Immature natural killer cell (primary cell): ENCODE measurements at regions not wholly inside any gene's neighbourhood (a gene's known extent, or its start where the extent isn't known, plus 50 kb on each side); places are given as distances from the start of the nearest gene placed in this dataset.
"Not testable (repeated sequence)": the region's sequence is repeated elsewhere in the genome, so short reads cannot be mapped to it uniquely, and the experiment has no call there.

ENCODE experiments used
- DNase-seq, 3 donors: peaks; one replicate each; pipeline ENCODE4 v3.0.0; 2022; ENCODE audit warnings: mixed read lengths in 1 of 3
- H3K27ac Mint-ChIP-seq, 6 donors: one replicate each; pipeline ENCODE4 v1.8.0; 2020; ENCODE audit warnings: mixed read lengths in 6 of 6, mild to moderate bottlenecking in 5 of 6, inconsistent platforms in 4 of 6, moderate library complexity in 3 of 6
- H3K27me3 Mint-ChIP-seq, 3 donors: one replicate each; pipeline ENCODE4 v1.8.0; 2020 to 2021; ENCODE audit warnings: low read depth in 3 of 3, mild to moderate bottlenecking in 3 of 3, mixed read lengths in 3 of 3, moderate library complexity in 3 of 3, inconsistent platforms in 1 of 3
- H3K36me3 Mint-ChIP-seq, 3 donors: one replicate each; pipeline ENCODE4 v1.8.0; 2020; ENCODE audit warnings: mixed read lengths in 3 of 3, inconsistent platforms in 2 of 3, mild to moderate bottlenecking in 2 of 3
- H3K4me1 Mint-ChIP-seq, 2 donors: one replicate each; pipeline ENCODE4 v1.8.0; 2020; ENCODE audit warnings: inconsistent platforms in 2 of 2, mild to moderate bottlenecking in 2 of 2, mixed read lengths in 2 of 2, moderate library complexity in 1 of 2
- H3K4me3 Mint-ChIP-seq, 5 donors: one replicate each; pipeline ENCODE4 v1.8.0; 2020; ENCODE audit warnings: mild to moderate bottlenecking in 5 of 5, mixed read lengths in 5 of 5, inconsistent platforms in 3 of 5, moderate library complexity in 3 of 5
- H3K9me3 Mint-ChIP-seq, 6 donors: one replicate each; pipeline ENCODE4 v1.8.0; 2020; ENCODE audit warnings: mild to moderate bottlenecking in 6 of 6, mixed read lengths in 6 of 6, inconsistent platforms in 4 of 6, moderate library complexity in 3 of 6

GRCh38 chr13:30520571-30520970 is 54.8 kb upstream of the HMGB1 start:
- DNase-seq, result no peak
- H3K9me3 Mint-ChIP-seq, result no peaks in the 10 kb centered on the region
- no peak overlapping the region for H3K4me3 Mint-ChIP-seq
- peaks cover 0 to 7% (median 2%) of the 10 kb centered on the region in 3 donors for H3K27me3 Mint-ChIP-seq
- no peaks in the 10 kb centered on the region for H3K4me1 Mint-ChIP-seq
- H3K27ac Mint-ChIP-seq, result no peak overlapping the region
- H3K36me3 Mint-ChIP-seq, result peaks cover 0 to 5% (median 0%) of the 10 kb centered on the region in 3 donors

- Mint-ChIP-seq H3K9me3 (no peaks in the 10 kb centered on the region), H3K4me1 (no peaks in the 10 kb centered on the region), H3K4me3 (no peak overlapping the region), H3K36me3 (peaks cover 0 to 5% (median 0%) of the 10 kb centered on the region in 3 donors), H3K27ac (no peak overlapping the region), H3K27me3 (peaks cover 0 to 7% (median 2%) of the 10 kb centered on the region in 3 donors)
- DNase-seq, result no peak
Observed at GRCh38 chr13:30523211-30523610, 57.5 kb upstream of the HMGB1 start.

- not testable (repeated sequence) for H3K27me3 Mint-ChIP-seq, H3K4me3 Mint-ChIP-seq, H3K9me3 Mint-ChIP-seq, H3K4me1 Mint-ChIP-seq, H3K27ac Mint-ChIP-seq, DNase-seq, H3K36me3 Mint-ChIP-seq
Observed at GRCh38 chr13:30523817-30524216, 58.1 kb upstream of the HMGB1 start.

GRCh38 chr13:30525212-30525611 is 59.5 kb upstream of the HMGB1 start:
- not testable (repeated sequence) for H3K36me3 Mint-ChIP-seq, H3K4me1 Mint-ChIP-seq, H3K27ac Mint-ChIP-seq, H3K9me3 Mint-ChIP-seq, H3K27me3 Mint-ChIP-seq, H3K4me3 Mint-ChIP-seq, DNase-seq

GRCh38 chr13:30526612-30527495 is 61.1 kb upstream of the HMGB1 start:
- no peaks in the 10 kb centered on the region for H3K4me1 Mint-ChIP-seq
- H3K4me3 Mint-ChIP-seq, result no peak overlapping the region
- H3K9me3 Mint-ChIP-seq, result no peaks in the 10 kb centered on the region
- no peak for DNase-seq
- H3K27me3 Mint-ChIP-seq, result peaks cover 0 to 2% (median 2%) of the 10 kb centered on the region in 3 donors
- H3K27ac Mint-ChIP-seq, result no peak overlapping the region
- H3K36me3 Mint-ChIP-seq, result peaks cover 0 to 5% (median 0%) of the 10 kb centered on the region in 3 donors

- Mint-ChIP-seq H3K27me3 (peaks cover 0 to 2% (median 0%) of the 10 kb centered on the region in 3 donors), H3K4me3 (no peak overlapping the region), H3K9me3 (no peaks in the 10 kb centered on the region)
Observed at GRCh38 chr13:30529085-30529834, 63.5 kb upstream of the HMGB1 start.

GRCh38 chr13:30535046-30535445 is 69.3 kb upstream of the HMGB1 start:
- DNase-seq, result no peak
- Mint-ChIP-seq H3K4me1 (no peaks in the 10 kb centered on the region), H3K4me3 (no peak overlapping the region), H3K9me3 (no peaks in the 10 kb centered on the region), H3K36me3 (no peaks in the 10 kb centered on the region), H3K27me3 (peaks cover 0 to 3% (median 2%) of the 10 kb centered on the region in 3 donors), H3K27ac (no peak overlapping the region)

More at GRCh38 chr13:30529085-30529834, 63.5 kb upstream of the HMGB1 start:
- DNase-seq, result no peak
- Mint-ChIP-seq H3K4me1 (no peaks in the 10 kb centered on the region), H3K27ac (no peak overlapping the region), H3K36me3 (no peaks in the 10 kb centered on the region)

GRCh38 chr13:30545320-30545719 is 72.4 kb upstream of the USPL1 start:
- Mint-ChIP-seq H3K27ac (no peak overlapping the region), H3K4me1 (no peaks in the 10 kb centered on the region), H3K36me3 (peaks cover 0 to 9% (median 7%) of the 10 kb centered on the region in 3 donors), H3K4me3 (no peak overlapping the region), H3K27me3 (peaks cover 0 to 1% (median 0%) of the 10 kb centered on the region in 3 donors), H3K9me3 (no peaks in the 10 kb centered on the region)
- no peak for DNase-seq

GRCh38 chr13:30548046-30548445 is 69.7 kb upstream of the USPL1 start:
- H3K4me1 Mint-ChIP-seq, H3K36me3 Mint-ChIP-seq, H3K27me3 Mint-ChIP-seq, H3K9me3 Mint-ChIP-seq, H3K27ac Mint-ChIP-seq, DNase-seq, H3K4me3 Mint-ChIP-seq: not testable (repeated sequence)

GRCh38 chr13:30551189-30551588 is 66.5 kb upstream of the USPL1 start:
- no peaks in the 10 kb centered on the region for H3K9me3 Mint-ChIP-seq
- H3K4me3 Mint-ChIP-seq, result no peak overlapping the region
- no peak overlapping the region for H3K27ac Mint-ChIP-seq
- DNase-seq, result peak in 1 of 3 donors; percentile 22
- no peaks in the 10 kb centered on the region for H3K27me3 Mint-ChIP-seq
- no peaks in the 10 kb centered on the region for H3K4me1 Mint-ChIP-seq
- peaks cover 0 to 3% (median 0%) of the 10 kb centered on the region in 3 donors for H3K36me3 Mint-ChIP-seq

- Mint-ChIP-seq H3K4me1 (no peaks in the 10 kb centered on the region), H3K27ac (no peak overlapping the region), H3K4me3 (no peak overlapping the region), H3K36me3 (peaks cover 0 to 3% (median 0%) of the 10 kb centered on the region in 3 donors), H3K27me3 (no peaks in the 10 kb centered on the region), H3K9me3 (no peaks in the 10 kb centered on the region)
- DNase-seq, result no peak
Observed at GRCh38 chr13:30552567-30552966, 65.2 kb upstream of the USPL1 start.

GRCh38 chr13:30559274-30559673 is 58.4 kb upstream of the USPL1 start:
- no peaks in the 10 kb centered on the region for H3K9me3 Mint-ChIP-seq
- peaks cover 0 to 10% (median 3%) of the 10 kb centered on the region in 3 donors for H3K36me3 Mint-ChIP-seq
- peaks cover 8 to 10% (median 9%) of the 10 kb centered on the region in 3 donors for H3K27me3 Mint-ChIP-seq
- no peaks in the 10 kb centered on the region for H3K4me1 Mint-ChIP-seq
- no peak for DNase-seq
- no peak overlapping the region for H3K4me3 Mint-ChIP-seq
- H3K27ac Mint-ChIP-seq, result no peak overlapping the region

- Mint-ChIP-seq H3K36me3 (peaks cover 0 to 10% (median 0%) of the 10 kb centered on the region in 3 donors), H3K27me3 (peaks cover 8 to 10% (median 9%) of the 10 kb centered on the region in 3 donors), H3K27ac (no peak overlapping the region)
Observed at GRCh38 chr13:30560212-30560611, 57.5 kb upstream of the USPL1 start.

GRCh38 chr13:30561511-30561910 is 56.2 kb upstream of the USPL1 start:
- no peak overlapping the region for H3K27ac Mint-ChIP-seq

More at GRCh38 chr13:30560212-30560611, 57.5 kb upstream of the USPL1 start:
- H3K4me1 Mint-ChIP-seq, result no peaks in the 10 kb centered on the region
- H3K4me3 Mint-ChIP-seq, result no peak overlapping the region
- H3K9me3 Mint-ChIP-seq, result no peaks in the 10 kb centered on the region
- no peak for DNase-seq

More at GRCh38 chr13:30561511-30561910, 56.2 kb upstream of the USPL1 start:
- Mint-ChIP-seq H3K4me1 (peaks cover 8 to 11% of the 10 kb centered on the region in 2 donors), H3K9me3 (no peaks in the 10 kb centered on the region), H3K36me3 (peaks cover 0 to 10% (median 0%) of the 10 kb centered on the region in 3 donors), H3K4me3 (no peak overlapping the region), H3K27me3 (peaks cover 9 to 10% (median 10%) of the 10 kb centered on the region in 3 donors)
- DNase-seq, result no peak
